Stimulated activated CD4-positive, alpha-beta T cell treated with anti-CD3 and anti-CD28 coated beads, Interleukin-15, amount 100 ng/mL, for 24 hours (primary cell): ENCODE measurements at regions not wholly inside any gene's neighbourhood (a gene's known extent, or its start where the extent isn't known, plus 50 kb on each side); places are given as distances from the start of the nearest gene placed in this dataset.
"Not testable (repeated sequence)": the region's sequence is repeated elsewhere in the genome, so short reads cannot be mapped to it uniquely, and the experiment has no call there.

ENCODE experiments used
- DNase-seq: peaks from one replicate; pipeline ENCODE4 v3.0.0-alpha.2; 2020

DNA sequence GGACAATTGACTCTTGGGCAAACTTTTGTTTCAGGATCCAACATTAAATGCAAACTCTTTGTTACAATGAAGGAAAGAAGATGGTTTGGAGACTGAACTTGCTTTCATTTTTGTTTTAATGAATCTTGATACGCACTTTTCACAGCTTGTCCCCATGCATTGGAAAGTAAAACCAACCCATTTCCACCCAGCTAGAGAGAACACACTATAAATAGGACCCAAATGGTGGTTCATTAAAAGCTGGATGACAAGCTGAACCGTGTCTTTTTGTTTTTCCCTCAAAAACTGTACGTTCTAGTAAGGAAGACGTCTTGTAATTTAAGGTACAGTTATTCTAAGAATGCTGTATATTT lies 95.3 kb upstream of the EGFL6 start:
- DNase-seq, result no peak

- DNase-seq, result peak; percentile 5
Measured at GRCh38 chrX:13473442-13474163, 95.8 kb upstream of the EGFL6 start.

DNA sequence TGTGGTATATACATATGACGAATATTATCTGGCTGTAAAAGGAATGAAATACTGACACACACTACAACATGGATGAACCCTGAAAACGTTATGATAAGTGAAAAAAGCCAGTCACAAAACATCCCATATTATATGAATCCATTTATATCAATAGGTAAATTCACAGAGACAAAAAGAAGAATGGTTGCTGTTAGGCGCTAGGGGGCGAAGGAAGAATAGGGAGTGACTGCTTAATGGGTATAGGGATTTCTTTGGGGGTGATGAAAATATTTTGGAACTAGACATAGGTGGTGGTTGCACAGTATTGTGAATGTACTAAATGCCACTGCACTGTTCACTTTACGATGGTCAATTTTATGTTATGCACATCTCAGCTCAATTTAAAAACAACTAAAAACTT lies 96.4 kb upstream of the EGFL6 start:
- DNase-seq, result no peak

- no peak for DNase-seq
Measured at GRCh38 chrX:13471269-13471668, 98.1 kb upstream of the EGFL6 start.

- no peak for DNase-seq
Measured at GRCh38 chrX:13470685-13470977, 98.8 kb upstream of the EGFL6 start.

GRCh38 chrX:13469963-13470684 lies 99.3 kb upstream of the EGFL6 start:
- DNase-seq, result no peak

GRCh38 chrX:13468096-13468495 lies 101.3 kb upstream of the EGFL6 start:
- DNase-seq, result no peak

DNA sequence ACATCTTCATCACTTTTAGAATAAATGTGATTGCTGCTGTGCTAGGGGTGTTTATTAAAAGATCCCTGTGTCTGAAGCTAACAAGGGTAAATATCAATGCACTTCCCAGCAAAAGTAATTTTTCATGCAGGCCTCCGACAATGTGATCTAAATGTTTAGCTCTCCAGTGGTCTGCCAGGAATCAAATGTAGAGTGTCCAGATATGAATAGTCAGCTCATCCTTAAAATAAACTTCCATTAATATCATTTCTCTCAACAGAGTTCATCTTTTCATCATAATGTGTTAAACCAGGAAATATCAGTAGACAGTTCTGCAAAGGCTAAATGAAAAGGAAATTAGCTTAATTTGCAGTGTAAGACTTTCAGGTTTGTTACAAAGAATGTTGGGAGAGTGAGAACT lies 102.2 kb upstream of the EGFL6 start:
- no peak for DNase-seq

- no peak for DNase-seq
Measured at GRCh38 chrX:13464599-13465275, 104.7 kb upstream of the EGFL6 start.

- no peak for DNase-seq
Measured at GRCh38 chrX:13463608-13464007, 105.8 kb upstream of the EGFL6 start.

GRCh38 chrX:13452283-13452682 lies 117.1 kb upstream of the EGFL6 start:
- no peak for DNase-seq

- no peak for DNase-seq
Measured at GRCh38 chrX:13449441-13449840, 120.0 kb upstream of the EGFL6 start.

- no peak for DNase-seq
Measured at GRCh38 chrX:13448941-13449340, 120.5 kb upstream of the EGFL6 start.

DNA sequence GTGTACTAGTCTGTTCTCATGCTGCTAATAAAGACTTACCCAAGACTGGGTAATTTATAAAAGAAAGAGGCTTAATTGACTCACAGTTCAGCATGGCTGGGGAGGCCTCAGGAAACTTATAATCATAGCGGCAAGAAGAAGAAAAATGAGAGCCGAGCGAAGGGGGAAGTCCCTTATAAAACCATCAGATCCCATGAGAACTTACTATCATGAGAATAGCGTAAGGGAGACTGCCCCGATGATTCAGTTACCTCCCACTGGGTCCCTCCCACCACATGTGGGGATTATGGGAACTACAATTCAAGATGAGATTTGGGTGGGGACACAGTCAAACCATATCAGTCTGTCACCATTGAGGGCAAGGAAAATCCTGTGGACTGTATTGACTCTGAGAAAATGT lies 121.8 kb upstream of the ATXN3L start:
- DNase-seq, result not testable (repeated sequence)

GRCh38 chrX:13440176-13440575 lies 120.3 kb upstream of the ATXN3L start:
- DNase-seq, result no peak

DNA sequence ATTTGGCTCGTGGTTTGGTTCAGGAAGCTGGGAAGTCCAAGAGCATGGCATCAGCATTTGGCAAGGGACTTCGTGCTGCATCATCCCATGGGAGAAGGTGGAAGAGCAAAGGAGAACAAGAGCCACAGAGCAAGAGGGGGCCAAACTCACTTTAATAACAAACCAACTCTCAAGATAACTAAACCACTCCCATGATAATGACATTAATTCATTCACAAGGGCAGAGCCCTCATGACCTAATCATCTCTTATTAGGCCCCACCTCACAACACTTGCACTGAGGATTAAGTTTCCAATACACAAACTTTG lies 113.4 kb upstream of the ATXN3L start:
- DNase-seq, result no peak

GRCh38 chrX:13432414-13433297 lies 112.8 kb upstream of the ATXN3L start:
- DNase-seq, result no peak

DNA sequence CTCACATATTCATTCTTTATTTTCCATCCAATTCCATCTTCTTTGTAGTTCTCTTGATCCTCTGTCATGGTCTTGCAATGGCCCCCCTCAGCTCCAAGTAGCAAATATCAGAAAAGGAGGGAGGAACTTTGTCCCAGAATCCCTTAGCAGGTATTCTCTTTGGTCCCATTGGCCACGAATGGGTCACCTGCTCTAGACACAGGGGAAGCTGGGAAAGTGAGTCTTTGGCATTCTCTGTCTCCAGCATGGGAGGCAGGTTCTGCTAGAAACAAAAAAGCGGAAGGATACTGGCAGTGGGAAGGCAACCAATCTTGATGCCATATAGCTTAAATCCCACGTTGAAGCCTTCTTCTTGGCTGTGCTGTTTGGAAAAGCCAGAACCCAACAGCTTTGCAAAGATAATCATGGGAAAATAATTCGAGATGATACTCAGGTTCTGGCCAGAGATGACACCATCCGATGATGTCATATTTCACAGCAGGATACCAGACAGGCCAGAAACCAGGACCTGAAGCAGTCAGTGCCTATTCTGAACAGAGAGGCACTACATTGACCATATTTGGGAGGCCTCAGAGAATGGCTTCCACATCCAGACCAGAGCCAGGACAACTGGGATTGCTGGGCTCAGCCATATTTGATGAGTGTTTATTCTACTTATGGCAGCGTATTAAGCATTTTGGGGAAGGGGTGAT lies 110.4 kb upstream of the ATXN3L start:
- no peak for DNase-seq

GRCh38 chrX:13428053-13428786 lies 108.4 kb upstream of the ATXN3L start:
- DNase-seq, result no peak

GRCh38 chrX:13427441-13428052 lies 107.7 kb upstream of the ATXN3L start:
- DNase-seq, result no peak

GRCh38 chrX:13420545-13421183 lies 100.8 kb upstream of the ATXN3L start:
- DNase-seq, result no peak
